ENCODE measurements at regions not wholly inside any gene's neighbourhood (a gene's known extent, or its start where the extent isn't known, plus 50 kb on each side); places are given as distances from the start of the nearest gene placed in this dataset.

- TF ChIP-seq CTCF (IDR thresholded peaks at IDR 0.05 in 4 of 5, conservative IDR thresholded peaks at IDR 0.05 in 1 of 5), result no peak
- TF ChIP-seq POLR2A (IDR thresholded peaks at IDR 0.05), result no peak
Observed at GRCh38 chr21:19724081-19724480, 1274.1 kb upstream of the NCAM2 start.

All from gastrocnemius medialis (tissue), 4 donors.